CD14-positive monocyte (primary cell): ENCODE measurements at regions not wholly inside any gene's neighbourhood (a gene's known extent, or its start where the extent isn't known, plus 50 kb on each side); places are given as distances from the start of the nearest gene placed in this dataset.

Experiments
- DNase-seq, 3 donors: peaks; one replicate each; pipeline ENCODE4 v3.0.0-alpha.2; 2011 to 2022
- H2AFZ ChIP-seq: 2 replicates; pipeline ENCODE4 v1.6.0; 2012; ENCODE audit warnings: mild to moderate bottlenecking, low read depth, low read length, inconsistent platforms; ENCODE audit not compliant: insufficient read depth, poor library complexity, severe bottlenecking
- H3K27ac ChIP-seq, 2 donors: 1 replicate in 1 of 2; 2 replicates in 1 of 2; pipeline ENCODE4 v1.5.1; 2012 to 2013; ENCODE audit warnings: low read length in 2 of 2, control low read depth in 1 of 2, inconsistent platforms in 1 of 2, low read depth in 1 of 2, mild to moderate bottlenecking in 1 of 2
- H3K27me3 ChIP-seq, 2 donors: one replicate each; pipeline versions ENCODE4 v1.6.0 to v1.6.1; 2011 to 2013; ENCODE audit warnings: low read length in 2 of 2; ENCODE audit not compliant: control insufficient read depth in 2 of 2, insufficient read depth in 2 of 2
- H3K36me3 ChIP-seq, 2 donors: replicated peaks in 1 of 2; 1 replicate in 1 of 2; 2 replicates in 1 of 2; pipeline versions ENCODE4 v1.5.1 to v1.6.1; 2012 to 2013; ENCODE audit warnings: low read length in 2 of 2, control low read depth in 1 of 2, inconsistent platforms in 1 of 2, mild to moderate bottlenecking in 1 of 2; ENCODE audit not compliant: insufficient read depth in 2 of 2, control insufficient read depth in 1 of 2
- H3K4me1 ChIP-seq, 2 donors: 1 replicate in 1 of 2; 2 replicates in 1 of 2; pipeline versions ENCODE4 v1.5.1 to v1.6.1; 2012 to 2013; ENCODE audit warnings: low read length in 2 of 2, control low read depth in 1 of 2, inconsistent platforms in 1 of 2, mild to moderate bottlenecking in 1 of 2, moderate library complexity in 1 of 2; ENCODE audit not compliant: insufficient read depth in 2 of 2, control insufficient read depth in 1 of 2
- H3K4me2 ChIP-seq: replicated peaks from 2 replicates; pipeline ENCODE3; 2012; ENCODE audit warnings: low read length, moderate library complexity, mild to moderate bottlenecking; ENCODE audit not compliant: poor library complexity, severe bottlenecking; ENCODE audit errors: extremely low read depth
- H3K4me3 ChIP-seq, 3 experiments: fragments of 200-600 bp in 1 of 3; sonication (generic) in 1 of 3; replicated peaks in 1 of 3; 1 replicate in 2 of 3; 2 replicates in 1 of 3; pipeline ENCODE4 v1.5.1; 2011 to 2013; ENCODE audit warnings: low read length in 3 of 3, mild to moderate bottlenecking in 3 of 3, control low read depth in 2 of 3, low read depth in 2 of 3, inconsistent platforms in 1 of 3, moderate library complexity in 1 of 3
- H3K79me2 ChIP-seq: 2 replicates; pipeline ENCODE4 v1.6.0; 2012; ENCODE audit warnings: mild to moderate bottlenecking, control low read depth, inconsistent platforms, low read length, moderate library complexity; ENCODE audit not compliant: insufficient read depth
- H3K9ac ChIP-seq: 2 replicates; pipeline ENCODE4 v1.6.0; 2017; ENCODE audit warnings: low read length, mild to moderate bottlenecking; ENCODE audit not compliant: insufficient read depth, poor library complexity, severe bottlenecking
- H3K9me3 ChIP-seq, 2 donors: replicated peaks in 1 of 2; 1 replicate in 1 of 2; 2 replicates in 1 of 2; pipeline versions ENCODE4 v1.5.1 to v1.6.1; 2012 to 2013; ENCODE audit warnings: low read length in 2 of 2, control low read depth in 1 of 2; ENCODE audit not compliant: control insufficient read depth in 1 of 2, insufficient read depth in 1 of 2
- H4K20me1 ChIP-seq: 2 replicates; pipeline ENCODE4 v1.6.0; 2012; ENCODE audit warnings: mild to moderate bottlenecking, low read length, control low read depth, moderate library complexity; ENCODE audit not compliant: insufficient read depth
- H3K27ac Mint-ChIP-seq, 7 donors: one replicate each; pipeline ENCODE4 v1.8.0; 2020; ENCODE audit warnings: mild to moderate bottlenecking in 7 of 7, mixed read lengths in 7 of 7, moderate library complexity in 6 of 7, inconsistent platforms in 2 of 7
- H3K27me3 Mint-ChIP-seq, 3 donors: one replicate each; pipeline ENCODE4 v1.8.0; 2021 to 2022; ENCODE audit warnings: low read depth in 3 of 3, mild to moderate bottlenecking in 3 of 3, mixed read lengths in 3 of 3, moderate library complexity in 3 of 3, inconsistent platforms in 1 of 3
- H3K36me3 Mint-ChIP-seq, 2 donors: one replicate each; pipeline ENCODE4 v1.8.0; 2020; ENCODE audit warnings: mixed read lengths in 2 of 2, inconsistent platforms in 1 of 2, mild to moderate bottlenecking in 1 of 2
- H3K4me1 Mint-ChIP-seq: one replicate; pipeline ENCODE4 v1.8.0; 2020; ENCODE audit warnings: mild to moderate bottlenecking, mixed read lengths
- H3K4me3 Mint-ChIP-seq, 2 donors: one replicate each; pipeline ENCODE4 v1.8.0; 2020; ENCODE audit warnings: mild to moderate bottlenecking in 2 of 2, mixed read lengths in 2 of 2, moderate library complexity in 1 of 2
- H3K9me3 Mint-ChIP-seq, 7 donors: one replicate each; pipeline ENCODE4 v1.8.0; 2020 to 2022; ENCODE audit warnings: mixed read lengths in 7 of 7, mild to moderate bottlenecking in 6 of 7, moderate library complexity in 6 of 7, inconsistent platforms in 2 of 7
- WGBS: methylation state at CpG from one replicate; pipeline ENCODE4 v1.1.5; 2013; ENCODE audit warnings: missing lambda C conversion rate; ENCODE audit not compliant: insufficient coverage; 5-methylcytosine and 5-hydroxymethylcytosine counted together
- intact Hi-C, 2 donors: fragments of 100-400 bp; cut with micrococcal nuclease; formaldehyde crosslinking; loops; one replicate each; pipeline versions ENCODE4 v1.15.0 to v1.15.1; 2023
- TF ChIP-seq, protein P1 (sequence below): fragments of 200-600 bp; IDR thresholded peaks from one replicate; pipeline ENCODE4 v1.8.0; 2022; ENCODE audit warnings: antibody characterized with exemption, mild to moderate bottlenecking

GRCh38 chr2:38463752-38464151 is 86.7 kb upstream of the ATL2 start:
- H3K9ac ChIP-seq: no peak overlapping the region

DNA sequence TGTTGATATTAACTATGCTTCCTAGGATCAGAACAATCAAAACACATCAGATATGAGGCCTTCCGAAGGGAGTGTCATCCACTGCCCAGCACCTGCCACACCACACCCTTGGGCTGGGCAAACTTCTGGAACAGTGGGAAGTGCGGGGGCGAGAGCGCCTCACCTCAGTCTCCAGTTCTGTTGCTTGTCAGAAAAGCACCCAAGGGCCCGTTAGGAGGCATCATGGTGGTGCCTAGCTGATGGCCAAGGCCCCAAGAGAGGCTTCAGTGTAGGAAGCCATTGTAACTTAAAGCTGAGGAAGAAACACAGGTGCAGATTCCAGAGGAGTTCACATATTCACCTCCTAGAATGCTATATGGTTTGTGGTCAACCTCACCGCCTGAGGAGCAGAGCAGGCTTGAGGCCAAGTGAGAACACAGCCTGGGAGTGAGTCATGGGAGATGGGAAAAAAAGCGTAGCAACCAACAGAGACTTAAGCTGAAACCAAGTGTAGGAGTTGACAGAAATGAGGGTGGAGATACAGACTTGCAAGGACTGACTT is 85.1 kb upstream of the ATL2 start:
- no peak overlapping the region for H2AFZ ChIP-seq
- no peaks in the 10 kb centered on the region for H3K27me3 ChIP-seq
- no peaks in the 10 kb centered on the region for H3K36me3 ChIP-seq
- H4K20me1 ChIP-seq: no peaks in the 10 kb centered on the region
- 84% methylated on average over 5 of the region's 7 CpGs for WGBS
- Mint-ChIP-seq H3K27me3 (peaks cover 4 to 8% (median 6%) of the 10 kb centered on the region in 3 donors), H3K4me3 (no peak overlapping the region), H3K36me3 (no peaks in the 10 kb centered on the region), H3K27ac (no peak overlapping the region), H3K9me3 (no peaks in the 10 kb centered on the region), H3K4me1 (no peaks in the 10 kb centered on the region)
- H3K79me2 ChIP-seq: no peaks in the 10 kb centered on the region
- TF ChIP-seq, protein P1, sequence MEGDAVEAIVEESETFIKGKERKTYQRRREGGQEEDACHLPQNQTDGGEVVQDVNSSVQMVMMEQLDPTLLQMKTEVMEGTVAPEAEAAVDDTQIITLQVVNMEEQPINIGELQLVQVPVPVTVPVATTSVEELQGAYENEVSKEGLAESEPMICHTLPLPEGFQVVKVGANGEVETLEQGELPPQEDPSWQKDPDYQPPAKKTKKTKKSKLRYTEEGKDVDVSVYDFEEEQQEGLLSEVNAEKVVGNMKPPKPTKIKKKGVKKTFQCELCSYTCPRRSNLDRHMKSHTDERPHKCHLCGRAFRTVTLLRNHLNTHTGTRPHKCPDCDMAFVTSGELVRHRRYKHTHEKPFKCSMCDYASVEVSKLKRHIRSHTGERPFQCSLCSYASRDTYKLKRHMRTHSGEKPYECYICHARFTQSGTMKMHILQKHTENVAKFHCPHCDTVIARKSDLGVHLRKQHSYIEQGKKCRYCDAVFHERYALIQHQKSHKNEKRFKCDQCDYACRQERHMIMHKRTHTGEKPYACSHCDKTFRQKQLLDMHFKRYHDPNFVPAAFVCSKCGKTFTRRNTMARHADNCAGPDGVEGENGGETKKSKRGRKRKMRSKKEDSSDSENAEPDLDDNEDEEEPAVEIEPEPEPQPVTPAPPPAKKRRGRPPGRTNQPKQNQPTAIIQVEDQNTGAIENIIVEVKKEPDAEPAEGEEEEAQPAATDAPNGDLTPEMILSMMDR: no peak
- H3K9me3 ChIP-seq: no peaks in the 10 kb centered on the region
- H3K4me1 ChIP-seq: no peaks in the 10 kb centered on the region
- DNase-seq: no peak
- no peak overlapping the region for H3K4me3 ChIP-seq
- no peak overlapping the region for H3K9ac ChIP-seq
- intact Hi-C loops: no loop called here
- no peak overlapping the region for H3K27ac ChIP-seq
- H3K4me2 ChIP-seq: no peak overlapping the region

More at GRCh38 chr2:38463752-38464151, 86.7 kb upstream of the ATL2 start:
- Mint-ChIP-seq H3K4me1 (no peaks in the 10 kb centered on the region), H3K27me3 (peaks cover 0 to 9% (median 3%) of the 10 kb centered on the region in 3 donors), H3K9me3 (no peaks in the 10 kb centered on the region), H3K36me3 (no peaks in the 10 kb centered on the region), H3K4me3 (no peak overlapping the region), H3K27ac (no peak overlapping the region)
- Histone ChIP-seq H2AFZ (no peak overlapping the region), H3K27me3 (no peaks in the 10 kb centered on the region), H3K4me2 (no peak overlapping the region), H3K4me1 (no peaks in the 10 kb centered on the region), H3K27ac (no peak overlapping the region), H3K4me3 (no peak overlapping the region), H4K20me1 (no peaks in the 10 kb centered on the region), H3K79me2 (no peaks in the 10 kb centered on the region), H3K36me3 (no peaks in the 10 kb centered on the region), H3K9me3 (no peaks in the 10 kb centered on the region)
- WGBS: 100% methylated on average over 2 of the region's 4 CpGs
- intact Hi-C loops: no loop called here
- TF ChIP-seq, protein P1: no peak
- DNase-seq: no peak
